ENCODE measurements at regions not wholly inside any gene's neighbourhood (a gene's known extent, or its start where the extent isn't known, plus 50 kb on each side); places are given as distances from the start of the nearest gene placed in this dataset.
"Not testable (repeated sequence)": the region's sequence is repeated elsewhere in the genome, so short reads cannot be mapped to it uniquely, and the experiment has no call there.

DNA sequence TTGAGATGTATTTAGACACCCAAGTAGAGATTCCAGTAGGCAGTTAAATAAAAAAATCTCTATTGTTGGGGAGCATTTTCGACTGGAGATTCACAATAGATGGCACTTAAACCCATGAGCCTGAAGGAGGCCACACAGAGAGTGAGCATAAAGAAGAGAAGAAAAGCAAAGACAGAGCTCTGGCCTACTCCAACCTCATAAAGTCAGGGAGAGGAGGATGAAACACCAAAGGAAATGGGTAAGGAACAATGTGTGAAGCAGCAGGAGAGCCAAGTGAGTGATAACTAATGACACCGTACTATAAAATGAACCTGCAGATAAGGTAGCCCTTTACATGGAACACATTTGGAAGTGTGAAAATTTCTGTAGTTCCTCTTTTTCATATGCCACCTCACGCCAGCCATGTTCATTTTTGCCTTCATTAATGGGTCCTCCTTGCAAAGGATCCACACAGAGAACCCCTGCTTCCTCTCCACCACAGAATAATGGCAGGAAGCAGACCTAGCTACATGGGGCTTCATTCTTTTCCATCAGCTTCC is 150.0 kb upstream of the SYT10 start:
- no peak for DNase-seq

DNA sequence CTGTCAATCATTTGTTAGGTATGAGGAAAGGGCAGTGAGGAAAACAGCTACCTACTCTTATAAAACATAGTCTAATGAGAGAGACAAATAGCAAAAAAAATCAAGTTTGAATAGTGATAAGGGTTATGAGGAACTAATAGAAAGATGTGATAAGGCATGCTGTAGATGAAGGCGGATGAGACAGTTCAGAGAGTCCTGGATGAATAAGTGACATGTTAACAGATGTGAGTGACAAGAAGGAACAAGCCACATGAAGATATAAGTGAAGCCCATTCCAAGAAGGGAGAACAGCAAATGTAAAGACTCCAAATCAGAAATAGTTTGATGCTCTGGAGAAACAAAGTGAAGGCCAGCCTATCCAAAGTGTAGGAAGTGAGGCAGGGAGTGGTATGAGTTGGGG is 154.1 kb upstream of the SYT10 start:
- DNase-seq = no peak

- no peak for DNase-seq
Observed at GRCh38 chr12:33596061-33596460, 156.4 kb upstream of the SYT10 start.

GRCh38 chr12:33596814-33597213 is 157.2 kb upstream of the SYT10 start:
- no peak for DNase-seq

- no peak for DNase-seq
Observed at GRCh38 chr12:33602515-33602914, 162.9 kb upstream of the SYT10 start.

DNA sequence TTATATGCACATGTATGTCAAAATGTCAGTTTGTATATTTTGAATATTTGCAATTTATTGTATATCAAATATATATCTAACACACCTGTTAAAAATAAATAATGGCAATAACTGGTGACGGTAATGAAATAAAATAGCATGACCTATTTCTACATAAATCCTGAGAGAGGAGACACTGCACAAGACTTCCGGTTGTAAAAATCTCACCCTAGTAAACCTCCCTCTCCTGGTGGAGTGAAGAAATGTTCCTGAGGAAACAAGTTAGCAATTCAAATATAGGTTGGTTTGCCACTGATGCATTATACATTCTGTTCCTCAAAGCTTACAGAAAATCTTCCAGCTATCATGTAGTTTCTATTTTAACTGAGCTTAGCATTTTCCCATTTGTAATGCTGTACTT is 166.1 kb upstream of the SYT10 start:
- DNase-seq = no peak

DNA sequence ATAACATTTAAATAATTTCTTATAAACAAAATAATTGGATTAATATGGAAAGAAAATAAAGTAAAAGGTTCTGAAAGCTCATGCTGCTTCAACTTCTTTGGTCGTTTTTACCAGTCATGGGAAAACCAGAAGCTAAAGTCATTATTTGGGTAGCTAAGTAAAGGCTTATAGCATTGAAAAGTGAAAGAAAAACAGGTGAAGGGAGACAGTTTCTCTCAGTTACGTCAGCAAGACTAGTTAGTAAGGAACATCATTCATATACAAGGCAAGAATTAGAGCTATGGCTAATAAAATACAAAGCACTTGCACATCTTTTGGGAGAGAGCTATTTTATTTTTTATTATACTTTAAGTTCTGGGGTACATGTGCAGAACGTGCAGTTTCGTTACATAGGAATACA is 170.3 kb upstream of the SYT10 start:
- DNase-seq = no peak

DNA sequence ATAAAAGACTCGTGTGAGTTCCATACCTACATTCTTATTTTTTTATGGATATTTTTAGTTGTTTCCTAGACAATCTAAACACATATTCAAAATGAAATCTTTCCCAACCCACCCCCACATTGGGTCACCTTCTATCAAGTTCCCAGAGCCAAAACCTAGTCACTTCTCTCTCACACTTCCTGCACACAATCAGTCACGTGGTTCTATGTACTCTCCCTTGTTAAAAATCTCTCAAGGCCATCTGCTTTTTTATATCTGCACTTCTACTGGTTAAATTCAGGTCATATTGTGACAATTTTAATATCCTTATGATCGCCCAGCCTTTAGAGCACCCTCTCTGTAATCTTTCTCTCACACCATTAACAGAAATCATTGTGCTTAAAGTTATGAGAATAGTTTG is 175.0 kb upstream of the SYT10 start:
- DNase-seq = no peak

DNA sequence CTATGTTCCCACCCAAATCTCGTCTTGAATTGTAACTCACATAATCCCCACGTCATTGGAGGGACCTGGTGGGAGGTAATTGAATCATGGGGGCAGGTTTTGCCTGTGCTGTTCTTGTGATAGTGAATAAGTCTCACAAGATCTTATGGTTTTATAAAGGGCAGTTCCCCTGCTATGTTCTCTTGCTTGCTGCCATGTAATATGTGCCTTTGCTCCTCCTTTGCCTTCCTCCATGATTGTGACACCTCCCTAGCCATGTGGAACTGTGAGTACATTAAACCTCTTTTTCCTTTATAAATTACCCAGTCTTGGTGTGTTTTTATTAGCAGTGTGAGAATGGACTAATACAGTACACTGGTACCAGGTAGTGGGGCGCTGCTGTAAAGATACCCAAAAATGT is 177.6 kb upstream of the SYT10 start:
- DNase-seq = no peak

DNA sequence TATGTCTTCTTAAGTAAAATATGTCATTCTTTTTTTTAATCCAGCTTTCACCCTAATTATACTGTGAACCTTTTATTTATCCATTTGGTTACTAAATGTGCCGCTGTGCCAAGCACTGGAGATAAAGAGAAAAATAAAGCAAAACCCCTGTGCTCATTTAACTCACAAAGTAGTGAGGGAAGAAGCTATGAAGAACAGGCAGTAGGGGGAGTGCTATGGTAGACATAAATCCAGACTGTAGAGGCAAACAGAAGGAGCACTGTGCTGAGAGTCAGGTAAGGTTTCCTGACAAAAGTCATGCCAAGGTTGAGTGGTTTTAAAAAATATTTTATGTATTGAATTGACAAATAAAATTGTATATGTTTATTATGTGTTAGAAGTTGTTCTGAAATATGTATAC is 188.5 kb upstream of the SYT10 start:
- no peak for DNase-seq

- no peak for DNase-seq
Observed at GRCh38 chr12:33634544-33634943, 194.9 kb upstream of the SYT10 start.

- not testable (repeated sequence) for DNase-seq
Observed at GRCh38 chr12:33636930-33637329, 197.3 kb upstream of the SYT10 start.

DNA sequence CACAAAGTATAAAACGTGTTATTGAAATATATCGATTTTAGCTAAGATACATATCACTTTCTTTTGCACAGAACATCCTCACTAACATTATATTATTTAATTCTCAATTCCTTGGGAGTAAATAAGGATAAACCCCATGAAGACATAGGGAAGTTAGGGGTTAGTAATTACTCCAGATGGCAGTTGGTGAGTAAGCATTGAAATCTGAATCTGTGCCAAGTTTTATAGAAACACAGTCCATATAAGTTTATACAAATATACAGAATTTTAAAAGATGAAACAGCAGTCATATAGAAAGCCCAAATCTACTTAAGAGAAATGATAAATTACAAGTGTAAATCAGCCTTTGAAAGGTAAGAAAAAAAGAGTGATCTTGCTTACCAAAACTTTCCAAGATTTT is 200.4 kb upstream of the SYT10 start:
- no peak for DNase-seq

- no peak for DNase-seq
Observed at GRCh38 chr12:33649992-33650391, 210.4 kb upstream of the SYT10 start.

DNA sequence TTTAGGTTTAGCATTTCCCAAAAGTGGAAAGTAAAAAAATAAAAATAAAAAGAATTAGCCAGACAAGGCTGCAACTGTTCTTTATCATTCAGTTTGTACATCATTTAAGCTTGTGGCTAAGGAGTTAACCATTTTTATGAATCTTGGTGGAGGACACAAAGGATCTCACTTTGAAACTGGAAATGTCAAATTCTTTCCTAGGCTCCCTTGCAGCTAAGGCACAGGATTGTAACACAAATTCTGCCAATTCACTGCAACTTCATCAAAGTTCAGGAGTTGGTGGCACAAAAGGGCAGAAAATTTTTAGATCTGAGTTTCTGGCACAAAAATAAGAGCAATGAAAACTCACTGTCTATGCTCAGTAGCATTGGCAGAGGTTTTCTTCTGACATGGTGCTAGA is 211.2 kb upstream of the SYT10 start:
- DNase-seq = no peak

GRCh38 chr12:33653362-33653761 is 213.7 kb upstream of the SYT10 start:
- no peak for DNase-seq

- DNase-seq = no peak
Observed at GRCh38 chr12:33654313-33654712, 214.7 kb upstream of the SYT10 start.

- no peak for DNase-seq
Observed at GRCh38 chr12:33663000-33663654, 223.5 kb upstream of the SYT10 start.

DNA sequence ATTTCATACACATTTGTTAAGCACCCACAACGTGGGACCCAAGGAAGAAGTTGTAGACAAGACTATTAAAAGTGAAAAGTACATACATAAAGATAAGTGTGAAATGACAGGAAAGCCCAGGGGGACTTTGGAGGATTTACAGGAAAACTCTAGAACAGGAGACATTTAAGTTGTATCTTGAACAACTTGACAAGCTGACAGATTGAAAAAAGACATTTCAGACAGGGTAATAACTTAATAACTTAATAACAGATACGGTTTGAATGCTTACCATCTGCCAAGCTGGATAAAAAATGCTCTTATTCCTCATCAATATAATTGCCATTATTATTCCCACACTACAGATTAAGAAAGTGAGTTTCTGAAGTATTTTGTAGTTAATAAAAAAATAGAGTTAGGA is 229.7 kb upstream of the SYT10 start:
- no peak for DNase-seq

- DNase-seq = no peak
Observed at GRCh38 chr12:33670284-33670683, 230.7 kb upstream of the SYT10 start.

DNA sequence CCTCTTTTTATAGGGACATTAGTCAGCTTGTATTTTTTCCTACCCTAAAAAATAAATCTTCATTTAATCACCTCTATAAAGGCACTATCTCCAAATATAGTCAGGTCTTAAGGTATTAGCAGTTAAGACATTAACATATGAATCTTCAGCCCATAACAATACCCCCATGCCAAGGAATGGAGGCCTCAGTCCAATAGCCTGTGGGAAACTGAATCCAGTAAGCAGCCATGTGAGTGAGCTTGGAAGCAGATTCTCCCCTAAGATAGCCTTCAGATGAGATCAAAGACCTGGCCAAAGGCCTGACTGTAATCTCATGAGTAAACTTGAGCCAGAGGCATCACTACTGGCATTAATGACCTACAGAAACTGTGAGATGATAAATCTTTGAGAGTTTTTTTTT is 232.1 kb upstream of the SYT10 start:
- no peak for DNase-seq

DNA sequence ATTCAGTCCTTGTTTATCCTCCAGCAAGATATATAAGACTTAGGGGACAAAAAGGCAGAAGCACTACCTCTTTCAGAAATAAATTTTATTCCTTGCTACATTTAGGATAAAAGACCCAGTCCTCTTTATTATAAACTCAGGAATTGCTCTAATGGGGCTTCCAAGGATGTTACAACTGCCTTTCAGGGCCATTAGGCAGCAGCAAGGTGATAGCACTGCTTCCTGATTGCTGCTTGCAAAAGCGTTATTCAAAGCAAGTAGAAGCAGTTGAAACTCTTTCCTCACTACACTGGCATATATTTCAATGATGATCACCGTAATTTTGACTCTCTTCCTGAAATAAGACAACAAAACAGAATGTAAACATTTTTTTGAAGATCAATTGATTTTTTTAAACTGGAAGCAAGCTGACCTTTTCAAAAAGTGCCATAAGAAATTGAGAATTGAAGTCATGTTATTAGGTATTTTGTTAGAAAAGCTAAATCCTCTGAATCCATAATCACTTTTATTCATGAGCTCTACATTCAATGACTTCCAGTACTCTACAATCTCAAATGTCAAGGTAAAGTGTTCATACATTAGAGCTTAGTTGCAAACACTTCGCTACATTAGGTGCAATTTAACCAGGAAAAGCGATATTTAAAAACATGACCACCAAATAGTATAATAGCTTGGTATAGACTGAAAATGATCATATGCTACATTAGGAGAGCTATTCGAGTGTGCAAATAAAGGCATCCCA is 233.4 kb upstream of the SYT10 start:
- DNase-seq = no peak

- DNase-seq = no peak
Observed at GRCh38 chr12:33676866-33677265, 237.2 kb upstream of the SYT10 start.

DNA sequence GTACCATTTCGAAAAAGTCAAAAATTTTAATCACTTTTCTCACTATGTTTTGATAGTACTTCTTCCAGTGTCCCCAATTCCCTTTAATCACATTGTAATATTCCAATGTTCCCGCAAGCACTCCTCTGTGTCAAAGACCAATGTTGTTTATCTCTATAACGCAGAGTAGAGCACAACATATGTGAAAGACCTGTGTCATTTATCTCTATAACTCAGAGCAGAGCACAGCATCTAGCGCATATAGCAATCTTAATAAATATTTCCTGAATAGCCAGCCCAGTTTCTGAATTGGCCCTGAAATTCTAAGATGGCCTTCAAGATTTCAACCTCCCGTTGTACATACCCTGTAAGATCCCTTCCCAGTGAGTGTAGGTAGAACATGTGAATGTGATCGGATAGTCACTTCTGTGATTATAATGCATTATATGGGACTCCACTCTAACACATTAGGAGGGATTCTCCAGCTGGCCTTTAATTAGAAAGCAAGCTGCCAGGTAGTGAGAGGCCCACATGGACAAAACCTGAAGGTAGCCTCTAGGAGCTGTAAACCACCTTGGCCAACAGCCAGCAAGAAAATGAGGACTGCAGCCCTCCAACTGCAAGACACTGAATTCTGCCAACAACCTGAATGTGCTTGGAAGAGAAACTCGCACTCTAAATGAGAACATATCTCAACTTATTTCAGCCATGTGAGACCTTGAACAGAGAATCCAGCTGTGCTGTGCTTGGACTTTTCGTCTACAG is 238.8 kb upstream of the SYT10 start:
- no peak for DNase-seq
